SH-SY5Y (cell line): ENCODE measurements at regions not wholly inside any gene's neighbourhood (a gene's known extent, or its start where the extent isn't known, plus 50 kb on each side); places are given as distances from the start of the nearest gene placed in this dataset.

ENCODE experiments used
- GATA2 ChIP-seq: IDR thresholded peaks from 2 replicates; pipeline ENCODE4 v1.6.1; 2011; ENCODE audit warnings: mild to moderate bottlenecking, low read depth, low read length
- GATA3 ChIP-seq: IDR thresholded peaks from 2 replicates; pipeline ENCODE4 v1.6.1; 2011; ENCODE audit warnings: low read depth, mild to moderate bottlenecking, low read length, moderate library complexity

DNA sequence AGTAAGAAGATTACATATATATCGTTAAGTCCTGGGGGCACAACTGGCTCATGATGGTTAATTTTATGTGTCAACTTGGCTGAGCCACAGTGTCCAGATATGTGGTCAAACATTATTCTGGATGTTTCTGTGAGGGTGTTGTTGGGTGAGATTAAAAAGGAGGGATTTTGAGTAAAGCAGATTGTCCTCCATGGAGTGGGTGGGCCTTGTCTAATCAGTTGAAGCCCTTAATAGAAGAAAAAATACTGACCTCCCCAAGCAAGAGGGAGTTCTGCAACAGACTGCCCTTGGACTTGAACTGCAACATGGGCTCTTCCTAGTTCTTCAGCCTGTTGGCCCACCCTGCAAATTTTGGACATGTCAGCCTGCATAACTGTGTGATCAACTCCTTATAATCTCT is 311.6 kb downstream of the RPS6KC1 start:
- no peak for TF ChIP-seq GATA3
- no peak for TF ChIP-seq GATA2

DNA sequence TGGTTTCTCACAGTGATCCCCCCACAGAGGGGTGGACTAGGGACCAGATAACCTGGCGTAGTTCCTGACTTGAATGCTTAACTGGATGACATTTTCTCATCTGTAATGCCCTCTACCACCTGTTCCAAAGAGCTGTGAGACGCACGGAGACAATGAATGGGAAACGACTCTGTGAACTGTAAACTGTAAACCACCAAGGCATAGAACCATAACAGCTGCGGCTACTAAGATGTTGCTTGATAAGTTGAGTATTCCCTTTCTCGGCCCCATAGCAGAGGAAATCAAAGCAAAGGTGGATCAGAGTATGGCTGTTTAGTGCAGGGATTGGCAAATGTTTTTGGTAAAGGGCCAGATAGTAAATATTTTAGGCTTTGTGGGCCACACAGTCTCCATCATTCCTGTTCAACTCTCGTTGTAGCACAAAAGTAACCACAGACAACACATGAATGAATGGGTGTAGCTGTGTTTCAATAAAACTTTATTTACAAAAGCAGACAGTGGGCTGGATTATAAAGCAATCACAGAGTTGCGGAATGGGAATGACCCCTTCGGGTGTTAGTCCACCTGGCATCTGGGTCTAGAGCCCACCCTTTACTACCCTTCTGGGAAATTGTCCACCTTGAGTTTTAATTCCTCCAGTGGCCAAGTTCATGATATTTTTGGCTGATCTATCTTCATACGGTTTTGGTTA is 315.2 kb downstream of the RPS6KC1 start:
- TF ChIP-seq GATA3 (no peak), GATA2 (no peak)

DNA sequence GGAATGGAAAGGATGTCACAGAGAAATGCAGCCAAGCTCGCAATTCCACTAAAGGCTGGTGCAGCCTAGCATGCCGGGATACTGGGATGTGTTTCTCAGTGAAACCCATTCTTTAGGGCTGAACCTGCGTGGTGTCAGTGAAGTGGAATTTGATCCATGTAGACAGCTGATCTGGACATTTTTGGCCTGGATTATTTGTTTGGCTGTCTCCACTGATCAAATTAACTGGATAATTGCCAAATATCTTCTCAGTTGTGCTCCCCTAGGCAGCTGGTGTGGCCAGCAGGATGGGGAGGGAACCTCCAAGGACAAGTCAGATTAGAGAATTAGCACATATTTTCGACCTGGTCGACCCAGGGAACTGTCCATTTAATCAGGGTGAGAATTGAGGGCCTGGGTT is 318.4 kb downstream of the RPS6KC1 start:
- no peak for TF ChIP-seq GATA3
- TF ChIP-seq GATA2, result no peak

DNA sequence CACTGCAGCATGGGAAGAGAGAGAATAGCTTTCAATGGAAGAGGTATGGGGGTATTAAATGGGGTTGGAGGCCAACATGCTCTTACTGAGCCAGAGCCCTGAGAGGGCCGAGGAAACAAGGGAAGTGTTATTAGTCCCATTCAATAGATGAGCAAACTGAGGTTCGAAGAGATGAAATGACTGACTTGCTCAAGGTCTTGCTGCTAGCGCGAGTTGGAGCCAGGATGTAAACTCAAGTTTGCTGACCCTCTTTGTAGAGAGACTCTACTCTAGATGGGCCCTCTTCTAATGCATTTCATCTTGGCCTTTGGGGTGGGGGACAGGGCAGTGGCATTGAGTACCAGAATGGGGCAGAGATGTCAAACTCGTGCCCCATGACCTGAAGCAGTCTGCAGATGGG is 319.5 kb downstream of the RPS6KC1 start:
- TF ChIP-seq GATA3 (no peak), GATA2 (no peak)

DNA sequence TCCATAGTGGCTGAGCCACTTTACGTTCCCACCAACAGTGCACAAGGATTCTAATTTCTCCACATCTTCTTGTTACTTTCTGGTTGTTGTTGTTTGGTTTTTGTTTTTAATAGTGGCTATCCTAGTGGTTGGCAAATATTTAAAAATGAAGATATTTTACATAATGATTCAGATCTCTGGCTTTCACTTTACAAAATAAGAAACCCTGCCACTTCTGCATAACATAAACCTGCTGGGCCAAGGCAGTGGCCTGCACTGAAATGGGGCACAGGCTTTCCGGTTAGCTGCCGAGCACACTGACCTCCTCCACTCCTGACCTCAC is 320.4 kb downstream of the RPS6KC1 start:
- no peak for TF ChIP-seq GATA2
- TF ChIP-seq GATA3, result no peak

DNA sequence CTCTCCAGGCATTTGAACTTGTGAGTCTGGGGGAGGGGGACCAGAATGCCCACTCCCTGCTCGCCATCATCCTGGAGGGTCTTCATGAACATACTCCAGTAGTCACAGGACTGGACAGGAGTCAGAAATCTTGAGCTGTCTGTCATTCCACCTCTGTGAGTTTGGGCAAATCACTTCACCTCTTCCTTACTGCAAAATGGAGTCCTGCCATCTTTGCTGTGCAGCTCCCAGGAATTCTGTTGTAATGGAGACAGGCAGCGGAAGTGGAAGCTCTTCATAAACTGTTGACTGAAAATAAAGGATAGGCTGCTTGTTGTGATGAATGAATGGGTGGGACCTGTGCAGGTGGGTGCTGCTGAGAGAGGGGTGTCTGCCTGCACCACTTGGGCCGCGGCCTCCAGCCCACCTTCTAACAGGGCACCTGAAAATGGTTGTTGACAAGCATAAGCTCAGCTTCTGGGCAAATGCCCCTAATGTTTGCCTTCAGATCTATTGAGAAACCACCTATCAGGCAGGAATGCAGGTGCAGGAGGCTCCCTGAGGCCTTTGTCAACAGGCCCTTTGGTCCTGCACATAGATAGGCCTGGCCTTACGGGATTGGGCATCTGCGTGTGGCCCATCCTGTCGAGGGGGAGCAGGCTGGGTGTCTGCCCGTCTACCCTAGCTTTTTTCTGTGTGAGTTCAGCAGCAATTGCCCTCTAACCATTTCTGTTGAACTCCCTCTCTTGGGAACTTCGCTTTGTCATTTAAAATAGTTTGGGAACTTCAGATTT is 321.0 kb downstream of the RPS6KC1 start:
- TF ChIP-seq GATA2 (no peak), GATA3 (no peak)

DNA sequence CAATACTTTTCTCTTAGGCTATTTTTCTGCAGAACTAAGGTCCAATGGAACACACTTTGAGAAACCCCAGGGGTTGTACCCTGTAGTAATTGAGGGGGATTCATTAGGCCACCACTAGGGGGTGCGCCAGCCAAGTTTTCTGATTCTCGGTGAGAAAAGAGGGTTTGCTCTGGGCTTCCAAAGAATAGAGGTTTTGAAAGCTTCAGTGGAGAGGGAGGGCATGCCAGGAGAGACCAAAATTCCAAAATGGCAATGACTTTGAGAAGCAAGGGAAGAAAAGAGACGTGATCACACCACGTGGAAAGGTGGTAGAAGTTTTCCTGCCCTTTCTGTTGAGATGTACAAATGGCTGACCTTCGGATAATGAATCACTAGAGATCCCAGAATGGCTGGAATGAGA is 323.3 kb downstream of the RPS6KC1 start:
- TF ChIP-seq GATA3 (no peak), GATA2 (no peak)

DNA sequence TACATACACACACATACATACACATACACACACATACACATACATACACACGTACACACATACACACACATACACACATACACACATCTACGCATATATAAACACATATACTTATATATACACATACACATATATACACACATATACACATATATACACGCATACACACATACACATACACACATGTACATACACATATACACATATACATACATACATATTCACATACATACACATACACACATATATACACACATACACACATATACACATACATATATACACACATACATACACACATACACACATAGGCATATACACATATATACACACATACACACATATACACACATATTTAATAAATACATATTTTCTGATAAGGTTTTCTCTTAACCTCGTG is 324.0 kb downstream of the RPS6KC1 start:
- TF ChIP-seq GATA3, result no peak
- TF ChIP-seq GATA2, result no peak

DNA sequence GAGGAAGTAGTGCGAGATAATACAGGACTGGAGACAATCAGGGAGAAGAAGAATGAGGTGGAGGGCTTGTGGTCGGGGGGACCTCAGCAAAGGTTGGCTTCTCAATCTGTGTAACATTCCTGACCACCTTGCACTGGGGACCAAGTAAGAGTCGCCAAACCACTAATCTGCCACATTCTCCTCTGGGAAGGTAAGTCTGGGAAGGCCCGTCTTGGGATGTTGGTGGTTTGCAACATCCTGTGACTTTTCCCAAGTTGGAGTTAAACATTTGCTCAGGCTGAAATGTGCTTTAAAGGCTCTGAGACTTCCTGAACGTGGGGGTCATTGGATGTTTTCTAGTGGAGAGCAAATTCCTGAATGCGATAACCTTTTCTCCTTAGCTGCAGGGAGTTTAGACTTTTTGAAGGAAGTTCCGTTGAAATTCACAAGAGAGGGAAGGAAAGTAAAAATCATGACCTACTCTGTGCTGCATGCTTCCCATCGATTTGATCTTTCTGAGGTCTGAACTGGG is 325.9 kb downstream of the RPS6KC1 start:
- no peak for TF ChIP-seq GATA3
- TF ChIP-seq GATA2, result no peak

DNA sequence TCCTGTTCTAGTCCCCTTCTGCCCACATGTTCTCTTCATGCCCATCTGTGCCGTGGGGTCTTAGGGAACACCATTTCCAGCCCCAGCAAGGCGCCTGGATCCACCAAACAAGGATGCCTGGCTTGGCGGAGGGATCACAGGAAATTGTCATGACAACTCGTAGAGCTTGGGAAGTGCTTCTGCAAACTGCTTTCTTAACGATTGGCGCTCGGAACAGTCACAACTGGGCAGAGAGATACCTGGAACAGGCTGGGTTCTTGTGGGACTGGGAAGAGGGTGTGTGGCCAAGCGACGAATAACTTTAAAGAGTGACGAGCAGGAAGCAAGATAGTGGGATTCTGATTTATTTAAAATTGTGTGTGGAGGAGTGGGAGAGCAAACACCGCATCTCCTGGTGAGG is 329.8 kb downstream of the RPS6KC1 start:
- TF ChIP-seq GATA2, result no peak
- no peak for TF ChIP-seq GATA3

DNA sequence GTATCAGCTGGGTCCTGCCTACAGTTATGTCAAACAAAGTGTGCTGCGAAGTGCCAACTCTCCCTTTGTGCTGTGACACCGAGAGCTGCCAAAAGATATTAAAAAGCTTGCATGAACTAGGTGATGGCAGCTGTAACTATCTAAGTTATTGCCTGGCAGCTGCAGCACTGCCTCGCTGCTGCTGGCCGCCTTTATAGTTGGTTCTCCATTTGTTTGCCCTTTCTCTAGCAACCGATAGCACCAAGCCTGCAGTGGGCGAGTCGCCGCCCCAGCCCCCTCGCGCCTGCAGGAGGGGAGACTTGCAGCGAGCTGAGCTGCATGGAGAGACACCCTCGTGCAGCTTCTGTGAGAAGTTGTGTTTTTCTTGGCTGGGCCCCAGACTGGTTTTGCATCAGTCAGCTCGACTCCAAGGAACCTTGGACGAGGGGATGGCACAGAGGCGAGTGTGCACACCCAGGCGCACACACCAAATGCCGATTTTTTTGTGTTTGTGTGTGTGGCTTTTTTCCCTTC is 330.6 kb downstream of the RPS6KC1 start:
- no peak for TF ChIP-seq GATA2
- no peak for TF ChIP-seq GATA3

DNA sequence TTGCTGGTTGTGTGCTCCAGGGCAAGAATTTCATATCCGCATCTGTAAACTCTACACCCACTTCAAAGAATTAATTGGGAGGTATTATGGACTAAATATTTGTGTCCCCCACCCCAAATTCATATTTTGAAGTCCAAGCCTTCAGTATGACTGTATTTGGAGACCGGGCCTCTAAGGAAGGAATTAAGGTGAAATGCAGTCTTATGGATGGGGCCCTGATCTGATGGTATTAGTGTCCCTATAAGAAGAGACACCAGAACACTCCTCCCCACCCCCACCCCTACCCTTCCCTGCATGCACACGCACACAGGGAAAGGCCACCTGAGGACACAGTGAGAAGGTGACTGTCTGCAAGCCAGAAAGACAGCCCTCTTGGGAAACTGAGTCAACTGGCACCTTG is 332.4 kb downstream of the RPS6KC1 start:
- TF ChIP-seq GATA3, result no peak
- TF ChIP-seq GATA2, result no peak

DNA sequence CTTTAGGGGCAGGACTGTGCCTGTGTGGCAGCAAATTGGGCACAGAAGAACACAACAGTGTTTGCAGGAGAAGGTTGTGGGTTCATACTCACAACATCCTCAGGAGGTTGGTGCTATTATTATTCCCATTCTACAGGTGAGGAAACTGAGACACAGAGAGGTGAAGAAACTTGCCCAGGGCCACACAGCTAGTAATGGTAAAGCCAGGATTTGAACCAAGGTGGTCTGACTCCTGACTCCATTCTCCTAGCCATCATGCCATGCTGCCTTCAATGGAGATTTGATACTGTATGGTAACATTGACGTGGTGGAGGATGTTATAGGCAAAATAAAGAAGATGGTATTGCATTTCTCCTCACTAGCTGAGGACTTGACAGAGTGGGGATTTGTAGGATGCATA is 334.2 kb downstream of the RPS6KC1 start:
- no peak for TF ChIP-seq GATA2

DNA sequence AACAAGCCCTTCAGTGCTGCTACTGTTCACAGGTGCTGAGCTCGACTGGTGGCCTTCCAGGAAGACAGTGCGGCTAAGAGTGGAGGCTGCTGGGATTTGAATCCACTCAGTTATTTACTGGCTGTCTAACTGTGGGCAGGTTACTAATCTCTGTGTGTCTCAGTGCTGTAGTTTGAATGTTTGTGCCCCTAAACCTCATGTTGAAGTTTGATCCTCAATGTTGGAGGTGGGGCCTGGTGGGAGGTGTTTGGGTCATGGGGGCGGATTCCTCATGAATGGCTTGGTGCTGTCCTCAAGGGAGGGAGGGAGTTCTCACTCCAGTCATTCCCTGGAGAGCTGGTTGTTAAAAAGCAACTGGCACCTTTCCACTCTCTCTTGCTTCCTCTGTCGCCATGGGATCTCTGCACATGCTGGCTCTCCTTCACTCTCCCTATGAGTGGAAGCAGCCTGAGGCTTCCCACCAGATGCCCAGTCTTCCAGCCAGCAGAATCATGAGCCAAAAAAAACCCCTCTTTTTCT is 334.8 kb downstream of the RPS6KC1 start:
- TF ChIP-seq GATA3, result no peak
- TF ChIP-seq GATA2, result no peak

DNA sequence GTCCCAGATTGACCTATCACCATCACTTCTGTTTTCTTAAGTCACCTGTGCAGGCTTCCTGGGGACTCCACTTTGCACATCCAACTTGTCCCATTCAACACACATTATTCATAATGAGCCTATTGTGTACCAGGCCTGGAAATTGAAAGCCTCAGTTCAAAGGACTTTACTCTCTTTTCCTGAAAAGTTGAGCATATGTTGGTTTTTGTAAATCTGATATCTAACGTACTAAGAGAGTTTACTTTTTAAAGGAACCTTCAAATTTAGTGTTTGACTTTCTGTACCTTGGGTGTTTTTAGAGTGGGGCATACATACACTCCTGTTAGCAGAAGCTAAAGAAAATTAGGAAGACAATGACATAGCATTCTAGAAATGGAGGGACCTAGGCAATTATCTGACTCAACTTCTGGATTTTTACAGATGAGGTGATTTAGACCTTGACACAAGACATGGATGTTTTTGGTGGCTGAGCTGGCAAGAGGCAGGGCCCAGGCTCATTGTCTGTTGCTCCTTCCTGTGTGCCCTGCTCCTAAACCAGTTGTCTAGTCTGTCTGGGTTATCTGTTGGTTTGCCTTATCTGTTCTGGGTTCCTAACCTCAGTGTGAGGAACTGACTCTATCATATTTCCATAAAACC is 336.5 kb downstream of the RPS6KC1 start:
- TF ChIP-seq GATA2, result no peak
- TF ChIP-seq GATA3, result no peak
